ENCODE measurements at regions not wholly inside any gene's neighbourhood (a gene's known extent, or its start where the extent isn't known, plus 50 kb on each side); places are given as distances from the start of the nearest gene placed in this dataset.

- no peaks in the 10 kb centered on the region for H3K79me2 ChIP-seq (ENCODE audit: control insufficient read depth, insufficient read depth, low read length)
- intact Hi-C loops (cut with micrococcal nuclease) (no loop called here), in situ Hi-C loops (cut with MboI) (no loop called here)
- no peak overlapping the region for H3K4me2 ChIP-seq (ENCODE audit: insufficient read depth, low read length)
- no peak overlapping the region for H3K4me3 ChIP-seq
- ChIA-PET POLR2A (no interaction called here), CTCF (ENCODE audit: low intra/inter-chr PET ratio) (no interaction called here)
- H3K9me1 ChIP-seq (ENCODE audit: control insufficient read depth, insufficient read depth, low read length): no peaks in the 10 kb centered on the region
- 2% methylated on average over 2 of the region's 2 CpGs for WGBS (ENCODE audit: insufficient coverage, low coverage, missing lambda C conversion rate)
- FAIRE-seq (no peak), ATAC-seq (no peak), DNase-seq (ENCODE audit: extremely low read depth in 1 of 4, low spot score in 3 of 4) (no peak)
- no peaks in the 10 kb centered on the region for H3K9me3 ChIP-seq (replicated peaks; ENCODE audit: control insufficient read depth, insufficient read depth, low read depth, low read length)
- no peaks in the 10 kb centered on the region for H4K20me1 ChIP-seq (replicated peaks; ENCODE audit: control insufficient read depth, insufficient read depth, low read length)
- H3K27ac ChIP-seq (ENCODE audit: extremely low read depth, low read depth, low read length): no peak overlapping the region
- H3K9ac ChIP-seq (ENCODE audit: insufficient read depth in 1 of 2, low read depth in 2 of 2, low read length in 2 of 2): no peak overlapping the region
- no TSS peak for BruUV-seq (replicated peaks)
- no peaks in the 10 kb centered on the region for H3K4me1 ChIP-seq (replicated peaks in 1 of 2; ENCODE audit: control insufficient read depth in 2 of 2, insufficient read depth in 2 of 2, low read length in 2 of 2)
- H3K36me3 ChIP-seq (ENCODE audit: control insufficient read depth, insufficient read depth, low read length): no peaks in the 10 kb centered on the region
- H3K27me3 ChIP-seq (ENCODE audit: control insufficient read depth in 2 of 2, insufficient read depth in 2 of 2, low read length in 2 of 2): peaks cover 0 to 13% of the 10 kb centered on the region in 2 experiments; a peak in 3 of 5 replicates
- H2AFZ ChIP-seq (ENCODE audit: low read depth, low read length): no peak overlapping the region
- no peak for TF ChIP-seq ZBTB11 (CRISPR knock-in tag; IDR thresholded peaks at IDR 0.05)
- TF ChIP-seq CHD7 (IDR thresholded peaks at IDR 0.05; ENCODE audit: low read depth, low read length): no peak
- no peak for TF ChIP-seq SFPQ (IDR thresholded peaks at IDR 0.05; ENCODE audit: low read depth, low read length)
- no peak for TF ChIP-seq SMARCE1 (IDR thresholded peaks at IDR 0.05)
These were observed 227.4 kb upstream of the PWP1 start for GRCh38 chr12:107458163-107458562.
